Neural progenitor cell (in vitro differentiated cells): ENCODE measurements at regions not wholly inside any gene's neighbourhood (a gene's known extent, or its start where the extent isn't known, plus 50 kb on each side); places are given as distances from the start of the nearest gene placed in this dataset.

Source experiments
- DNase-seq: peaks from one replicate; pipeline ENCODE4 v3.0.0-alpha.2; 2016; ENCODE audit warnings: low spot score
- H2AFZ ChIP-seq: fragments of 200-600 bp; sonication (generic); replicated peaks from 2 replicates; pipeline ENCODE4 v1.6.1; 2016; ENCODE audit warnings: antibody characterized with exemption
- H3F3A ChIP-seq: fragments of 200-600 bp; sonication (generic); 2 replicates; pipeline ENCODE4 v1.6.1; 2016; ENCODE audit warnings: antibody characterized with exemption, low read depth
- H3K27ac ChIP-seq: fragments of 200-600 bp; sonication (generic); 2 replicates; pipeline ENCODE4 v1.5.1; 2016; ENCODE audit warnings: mild to moderate bottlenecking
- H3K27me3 ChIP-seq: fragments of 200-600 bp; sonication (generic); 2 replicates; pipeline ENCODE4 v1.6.1; 2016; ENCODE audit warnings: mild to moderate bottlenecking, moderate library complexity
- H3K36me3 ChIP-seq: fragments of 200-600 bp; sonication (generic); 2 replicates; pipeline ENCODE4 v1.5.1; 2016
- H3K4me1 ChIP-seq: fragments of 200-600 bp; sonication (generic); 2 replicates; pipeline ENCODE4 v1.6.1; 2016; ENCODE audit warnings: mixed run types
- H3K4me2 ChIP-seq: fragments of 200-600 bp; sonication (generic); 2 replicates; pipeline ENCODE4 v1.6.1; 2016
- H3K4me3 ChIP-seq: fragments of 200-600 bp; sonication (generic); 2 replicates; pipeline ENCODE4 v1.5.1; 2016
- H3K79me2 ChIP-seq: fragments of 200-600 bp; sonication (generic); 2 replicates; pipeline ENCODE4 v1.6.1; 2016; ENCODE audit warnings: low read depth
- H3K9ac ChIP-seq: fragments of 200-600 bp; sonication (generic); 2 replicates; pipeline ENCODE4 v1.6.1; 2016
- H3K9me3 ChIP-seq: fragments of 200-600 bp; sonication (generic); 2 replicates; pipeline ENCODE4 v1.5.1; 2016; ENCODE audit warnings: low read depth
- H4K20me1 ChIP-seq: fragments of 200-600 bp; sonication (generic); 2 replicates; pipeline ENCODE4 v1.6.1; 2016; ENCODE audit warnings: low read depth
- H3K27ac Mint-ChIP-seq: 3 replicates; pipeline ENCODE4 v1.8.0; 2021; ENCODE audit warnings: mixed read lengths
- H3K27me3 Mint-ChIP-seq: 2 replicates; pipeline ENCODE4 v1.8.0; 2022; ENCODE audit warnings: low read depth, mild to moderate bottlenecking, inconsistent platforms, moderate library complexity, mixed read lengths; ENCODE audit not compliant: insufficient read depth
- H3K36me3 Mint-ChIP-seq: 3 replicates; pipeline ENCODE4 v1.8.0; 2021; ENCODE audit warnings: mixed read lengths
- H3K4me1 Mint-ChIP-seq: 3 replicates; pipeline ENCODE4 v1.8.0; 2021; ENCODE audit warnings: mixed read lengths
- H3K4me3 Mint-ChIP-seq: 3 replicates; pipeline ENCODE4 v1.8.0; 2021; ENCODE audit warnings: mild to moderate bottlenecking, moderate library complexity, mixed read lengths
- H3K9me3 Mint-ChIP-seq: 3 replicates; pipeline ENCODE4 v1.8.0; 2020; ENCODE audit warnings: mixed read lengths
- CTCF ChIP-seq: fragments of 200-600 bp; sonication (generic); IDR thresholded peaks from 2 replicates; pipeline ENCODE4 v1.5.1; 2017; ENCODE audit warnings: antibody characterized with exemption, mild to moderate bottlenecking
- EZH2 ChIP-seq: fragments of 200-600 bp; sonication (generic); IDR thresholded peaks from 2 replicates; pipeline ENCODE4 v1.6.1; 2017; ENCODE audit warnings: antibody characterized with exemption, mild to moderate bottlenecking, moderate library complexity
- EZH2phosphoT487 ChIP-seq: fragments of 200-600 bp; sonication (generic); IDR thresholded peaks from 2 replicates; pipeline ENCODE4 v1.6.1; 2017; ENCODE audit warnings: antibody characterized with exemption

DNA sequence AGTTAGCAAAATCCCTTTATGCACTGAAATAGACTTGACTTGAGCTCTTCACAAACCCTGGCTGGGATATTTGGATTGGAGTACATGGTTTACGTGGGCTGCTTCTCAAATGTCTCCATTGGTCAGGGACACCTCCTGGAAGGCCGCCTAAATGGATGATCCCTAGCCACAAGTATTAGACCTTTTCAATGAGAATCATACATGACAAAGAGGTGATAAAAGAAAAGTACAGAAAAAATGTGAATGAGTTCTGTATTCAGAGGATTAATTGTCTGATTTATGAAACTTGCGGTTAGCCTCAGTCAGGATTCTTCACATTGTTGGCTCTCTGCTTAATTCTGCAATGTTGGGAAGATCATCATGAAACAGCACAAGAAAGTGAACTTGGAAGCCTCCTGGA, 752.8 kb upstream of the ADAMTS16 start:
- DNase-seq, result no peak
- no peaks in the 10 kb centered on the region for H3K79me2 ChIP-seq
- no peaks in the 10 kb centered on the region for H3K27me3 Mint-ChIP-seq
- H3K27ac Mint-ChIP-seq, result no peak overlapping the region
- H3K27ac ChIP-seq, result no peak overlapping the region
- no peak overlapping the region for H3K4me3 Mint-ChIP-seq
- H3K4me2 ChIP-seq, result no peak overlapping the region
- no peaks in the 10 kb centered on the region for H3F3A ChIP-seq
- TF ChIP-seq EZH2phosphoT487 (no peak), CTCF (no peak), EZH2 (no peak)
- peaks cover 2% of the 10 kb centered on the region for H3K9me3 Mint-ChIP-seq
- H3K9me3 ChIP-seq, result no peaks in the 10 kb centered on the region
- no peaks in the 10 kb centered on the region for H3K27me3 ChIP-seq
- no peaks in the 10 kb centered on the region for H3K36me3 Mint-ChIP-seq
- no peaks in the 10 kb centered on the region for H3K4me1 Mint-ChIP-seq
- no peaks in the 10 kb centered on the region for H3K36me3 ChIP-seq
- no peaks in the 10 kb centered on the region for H3K4me1 ChIP-seq
- no peak overlapping the region for H3K4me3 ChIP-seq
- no peaks in the 10 kb centered on the region for H4K20me1 ChIP-seq
- H2AFZ ChIP-seq, result no peak overlapping the region
- no peak overlapping the region for H3K9ac ChIP-seq

DNA sequence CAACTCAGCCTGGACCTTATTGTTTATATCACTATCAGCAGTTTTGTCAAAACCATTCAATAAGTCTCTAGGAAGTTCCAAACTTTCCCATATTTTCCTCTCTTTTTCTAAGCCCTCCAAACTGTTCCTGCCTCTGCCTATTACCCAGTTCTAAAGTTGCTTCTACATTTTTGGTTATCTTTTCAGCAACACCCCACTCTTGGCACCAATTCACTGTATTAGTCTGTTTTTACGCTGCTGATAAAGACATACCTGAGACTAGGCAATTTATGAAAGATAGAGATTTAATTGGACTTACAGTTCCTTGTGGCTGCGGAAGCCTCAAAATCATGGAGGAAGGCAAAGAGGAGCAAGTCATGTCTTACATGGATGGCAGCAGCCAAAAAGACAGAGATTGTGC, 744.4 kb upstream of the ADAMTS16 start:
- no peaks in the 10 kb centered on the region for H3K36me3 ChIP-seq
- no peak overlapping the region for H2AFZ ChIP-seq
- no peak for DNase-seq
- H3K4me3 Mint-ChIP-seq, result no peak overlapping the region
- no peak overlapping the region for H3K27ac ChIP-seq
- H3F3A ChIP-seq, result no peaks in the 10 kb centered on the region
- no peaks in the 10 kb centered on the region for H3K79me2 ChIP-seq
- H3K9me3 Mint-ChIP-seq, result peaks cover 18% of the 10 kb centered on the region
- no peaks in the 10 kb centered on the region for H3K27me3 Mint-ChIP-seq
- H3K36me3 Mint-ChIP-seq, result no peaks in the 10 kb centered on the region
- H3K27ac Mint-ChIP-seq, result no peak overlapping the region
- TF ChIP-seq EZH2phosphoT487, result no peak
- no peak for TF ChIP-seq CTCF
- no peak for TF ChIP-seq EZH2
- no peaks in the 10 kb centered on the region for H3K27me3 ChIP-seq
- no peak overlapping the region for H3K9ac ChIP-seq
- H3K4me1 Mint-ChIP-seq, result no peaks in the 10 kb centered on the region
- H4K20me1 ChIP-seq, result no peaks in the 10 kb centered on the region
- H3K4me3 ChIP-seq, result no peak overlapping the region
- no peak overlapping the region for H3K4me2 ChIP-seq
- no peaks in the 10 kb centered on the region for H3K4me1 ChIP-seq
- H3K9me3 ChIP-seq, result peaks cover 5% of the 10 kb centered on the region

- H3K9me3 Mint-ChIP-seq, result no peaks in the 10 kb centered on the region
- Histone ChIP-seq H3K36me3 (no peaks in the 10 kb centered on the region), H3K9me3 (no peaks in the 10 kb centered on the region), H3K4me3 (no peak overlapping the region), H3K4me2 (no peak overlapping the region), H3K27me3 (no peaks in the 10 kb centered on the region), H2AFZ (no peak overlapping the region), H3K9ac (no peak overlapping the region), H3K79me2 (no peaks in the 10 kb centered on the region), H3K4me1 (no peaks in the 10 kb centered on the region), H3K27ac (no peak overlapping the region), H4K20me1 (no peaks in the 10 kb centered on the region), H3F3A (no peaks in the 10 kb centered on the region)
- no peaks in the 10 kb centered on the region for H3K36me3 Mint-ChIP-seq
- no peak for DNase-seq
- no peak overlapping the region for H3K27ac Mint-ChIP-seq
- peaks cover 3% of the 10 kb centered on the region for H3K4me1 Mint-ChIP-seq
- H3K4me3 Mint-ChIP-seq, result no peak overlapping the region
- no peak for TF ChIP-seq EZH2phosphoT487
- no peak for TF ChIP-seq EZH2
- TF ChIP-seq CTCF, result no peak
- H3K27me3 Mint-ChIP-seq, result no peaks in the 10 kb centered on the region
Observed at GRCh38 chr5:4405614-4406219, 734.4 kb upstream of the ADAMTS16 start.
